Activated CD8-positive, alpha-beta memory T cell treated with anti-CD3 and anti-CD28 coated beads, Interleukin-2, amount 10 ng/mL, durations not matched to agents 7 days and 5 days (primary cell): ENCODE measurements at regions not wholly inside any gene's neighbourhood (a gene's known extent, or its start where the extent isn't known, plus 50 kb on each side); places are given as distances from the start of the nearest gene placed in this dataset.

Source experiments
- ATAC-seq: fragments of 150-1000 bp; cut with Tn5 transposase; one replicate; pipeline ENCODE4 v1.10.0; 2021; ENCODE audit warnings: moderate library complexity
- CTCF ChIA-PET: fragments of 350-600 bp; sonication (Branson Sonifier 250); formaldehyde crosslinking; loops from one replicate; lab custom pipeline; 2021; ENCODE audit warnings: antibody characterized with exemption; lab: Charles Lee
- DNase-seq: peaks from one replicate; pipeline ENCODE4 v3.0.0-alpha.2; 2020
- H3K27ac Mint-ChIP-seq: one replicate; pipeline ENCODE4 v1.8.0; 2021; ENCODE audit warnings: mild to moderate bottlenecking, mixed read lengths
- H3K27me3 Mint-ChIP-seq: one replicate; pipeline ENCODE4 v1.8.0; 2021; ENCODE audit warnings: mixed read lengths
- H3K36me3 Mint-ChIP-seq: one replicate; pipeline ENCODE4 v1.8.0; 2021; ENCODE audit warnings: mild to moderate bottlenecking, mixed read lengths
- H3K4me1 Mint-ChIP-seq: one replicate; pipeline ENCODE4 v1.8.0; 2021; ENCODE audit warnings: mixed read lengths
- H3K4me3 Mint-ChIP-seq: one replicate; pipeline ENCODE4 v1.8.0; 2021; ENCODE audit warnings: mild to moderate bottlenecking, moderate library complexity, mixed read lengths
- H3K9me3 Mint-ChIP-seq: one replicate; pipeline ENCODE4 v1.8.0; 2022; ENCODE audit warnings: low read depth, mixed read lengths

DNA sequence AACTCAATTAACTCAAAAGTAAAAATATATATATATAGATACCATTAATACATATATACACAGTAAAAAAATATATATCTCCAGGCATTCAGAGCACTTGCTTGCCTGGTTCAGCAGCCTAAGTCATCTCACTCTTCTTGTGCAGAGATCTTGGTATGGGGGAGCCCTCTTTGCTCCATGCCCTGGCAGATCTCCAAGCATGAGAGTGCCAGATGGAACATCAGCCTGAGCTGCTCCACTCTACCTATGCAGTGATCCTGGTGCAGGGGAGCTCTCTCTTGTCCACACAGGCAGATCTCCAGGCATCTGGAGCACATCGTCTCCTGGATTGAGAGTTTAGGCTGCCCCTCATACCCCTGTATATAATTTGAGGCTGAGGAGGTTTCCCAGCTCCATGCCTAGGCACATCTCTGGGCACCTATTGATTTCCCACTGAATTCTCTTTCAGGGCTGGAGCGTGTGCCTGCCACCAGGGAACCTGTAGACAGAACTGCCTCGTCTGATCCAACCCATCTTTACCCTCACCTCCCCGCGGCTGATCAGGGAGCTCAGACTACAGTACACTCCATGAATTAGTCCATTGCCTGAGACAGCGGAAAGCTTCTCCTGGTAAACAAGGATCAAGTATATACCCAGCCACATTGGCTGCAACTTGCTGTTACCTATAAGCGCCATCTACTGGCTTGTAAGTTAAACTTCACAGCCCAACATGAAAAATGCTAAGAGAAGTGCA lies 342.4 kb upstream of the GRIA1 start:
- H3K27me3 Mint-ChIP-seq = no peaks in the 10 kb centered on the region
- H3K9me3 Mint-ChIP-seq = peaks cover 4% of the 10 kb centered on the region
- DNase-seq (no peak), ATAC-seq (no peak)
- CTCF ChIA-PET = interaction anchor here (1.0 kb wide), 1 partner anchor 9 kb away, joined by 4 read pairs; no protein-coding TSS in a partner anchor
- no peak overlapping the region for H3K4me3 Mint-ChIP-seq
- no peaks in the 10 kb centered on the region for H3K36me3 Mint-ChIP-seq
- H3K4me1 Mint-ChIP-seq = no peaks in the 10 kb centered on the region
- H3K27ac Mint-ChIP-seq = no peak overlapping the region

DNA sequence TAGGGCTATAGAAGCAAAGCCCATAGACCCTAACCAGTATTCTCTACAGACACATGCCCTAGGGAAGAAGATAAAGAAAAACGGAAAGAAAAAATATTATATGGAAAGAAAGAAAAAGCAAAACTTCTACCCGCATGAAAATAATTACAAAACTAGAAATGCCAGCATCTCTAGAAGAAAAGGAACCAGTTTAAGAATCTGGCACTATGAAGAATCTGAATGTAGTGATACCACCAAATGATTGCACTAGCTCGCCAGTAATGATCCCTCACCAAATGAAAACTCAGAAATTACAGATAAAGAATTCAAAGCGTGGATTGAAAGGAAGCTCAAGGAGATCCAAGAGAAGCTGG lies 341.9 kb upstream of the GRIA1 start:
- peaks cover 4% of the 10 kb centered on the region for H3K9me3 Mint-ChIP-seq
- DNase-seq (no peak), ATAC-seq (no peak)
- CTCF ChIA-PET = interaction anchor here (1.0 kb wide), 1 partner anchor 10 kb away, joined by 4 read pairs; no protein-coding TSS in a partner anchor
- H3K36me3 Mint-ChIP-seq = no peaks in the 10 kb centered on the region
- no peak overlapping the region for H3K27ac Mint-ChIP-seq
- H3K4me1 Mint-ChIP-seq = no peaks in the 10 kb centered on the region
- no peaks in the 10 kb centered on the region for H3K27me3 Mint-ChIP-seq
- H3K4me3 Mint-ChIP-seq = no peak overlapping the region

DNA sequence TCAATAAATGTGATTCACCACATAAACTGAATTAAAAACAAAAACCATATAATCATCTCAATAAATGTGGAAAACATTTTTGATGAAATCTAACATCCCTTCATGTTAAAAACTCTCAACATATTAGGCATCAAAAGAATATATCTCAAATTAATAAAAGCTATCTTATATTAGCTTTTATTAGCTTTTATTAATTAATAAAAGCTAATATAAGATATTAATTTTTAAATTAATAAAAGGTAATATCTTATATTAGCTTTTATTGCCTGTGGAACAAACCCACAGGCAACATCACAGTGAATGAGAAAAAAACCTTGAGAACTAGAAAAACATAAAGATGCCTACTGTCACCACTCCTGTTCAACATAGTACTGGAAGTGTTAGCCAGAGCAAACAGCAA lies 338.9 kb upstream of the GRIA1 start:
- ATAC-seq (no peak), DNase-seq (no peak)
- no peaks in the 10 kb centered on the region for H3K4me1 Mint-ChIP-seq
- H3K27ac Mint-ChIP-seq = no peak overlapping the region
- no peaks in the 10 kb centered on the region for H3K36me3 Mint-ChIP-seq
- CTCF ChIA-PET = no interaction called here
- no peaks in the 10 kb centered on the region for H3K27me3 Mint-ChIP-seq
- H3K9me3 Mint-ChIP-seq = peaks cover 2% of the 10 kb centered on the region
- H3K4me3 Mint-ChIP-seq = no peak overlapping the region

DNA sequence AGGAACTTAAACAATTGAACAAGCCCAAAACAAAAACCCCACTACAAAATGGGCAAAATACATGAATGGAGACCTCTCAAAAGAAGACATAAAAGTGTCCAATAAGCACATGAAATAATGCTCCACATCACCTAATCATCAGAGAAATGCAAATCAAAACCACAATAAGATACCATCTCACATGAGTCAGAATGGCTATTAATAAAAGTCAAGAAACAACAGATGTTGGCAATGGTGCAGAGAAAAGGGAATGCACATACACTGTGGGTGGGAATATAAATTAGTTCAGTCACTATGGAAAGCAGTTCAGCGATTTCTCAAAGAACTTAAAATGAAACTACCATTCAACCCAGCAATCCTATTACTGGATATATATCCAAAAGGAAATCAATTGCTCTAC lies 337.4 kb upstream of the GRIA1 start:
- no peaks in the 10 kb centered on the region for H3K9me3 Mint-ChIP-seq
- no peaks in the 10 kb centered on the region for H3K27me3 Mint-ChIP-seq
- CTCF ChIA-PET = no interaction called here

DNA sequence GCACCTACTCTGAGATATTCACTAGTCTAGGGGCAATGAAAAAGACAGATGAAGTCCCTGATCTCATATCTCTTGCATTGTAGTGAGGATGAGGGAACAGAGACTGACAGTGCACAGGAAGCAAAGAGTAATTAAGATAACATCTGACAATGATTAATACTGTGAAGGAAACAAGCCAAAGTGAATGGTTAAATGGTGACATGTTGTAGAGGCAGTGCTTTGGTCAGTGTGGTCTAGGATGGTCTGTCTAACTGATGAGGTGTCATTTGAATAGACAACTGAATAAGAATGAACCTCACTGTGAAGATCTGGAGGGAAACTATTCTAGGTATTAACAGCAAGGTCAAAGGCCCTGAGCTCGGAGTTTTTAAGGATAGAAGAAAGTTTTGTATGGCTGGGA lies 333.3 kb upstream of the GRIA1 start:
- no peak for ATAC-seq
- CTCF ChIA-PET = no interaction called here
- DNase-seq = no peak

More for the DNA sequence above, 337.4 kb upstream of the GRIA1 start:
- no peak overlapping the region for H3K4me3 Mint-ChIP-seq
- no peak overlapping the region for H3K27ac Mint-ChIP-seq
- DNase-seq = no peak
- no peaks in the 10 kb centered on the region for H3K36me3 Mint-ChIP-seq
- no peak for ATAC-seq
- H3K4me1 Mint-ChIP-seq = no peaks in the 10 kb centered on the region

DNA sequence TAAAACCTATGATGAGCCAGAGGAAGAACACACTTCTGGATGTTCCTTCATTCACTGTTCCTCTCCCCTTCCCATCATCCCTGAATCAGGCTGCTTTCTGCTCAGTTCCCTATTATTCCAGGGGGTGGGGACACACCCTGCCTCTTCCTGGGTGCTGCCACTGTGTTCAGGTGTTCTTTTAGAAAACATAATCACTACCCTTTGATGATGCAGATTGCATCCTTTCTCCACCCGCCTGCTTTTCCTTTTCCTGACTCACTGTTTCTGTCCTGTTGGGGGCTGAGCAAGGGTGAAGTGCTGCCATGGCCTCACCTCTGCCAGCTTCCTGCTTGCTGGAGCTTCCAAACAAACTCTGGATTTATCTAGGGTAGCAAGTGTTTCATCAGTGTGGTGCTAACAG lies 331.9 kb upstream of the GRIA1 start:
- ATAC-seq = no peak
- DNase-seq = no peak
- CTCF ChIA-PET = no interaction called here
- no peaks in the 10 kb centered on the region for H3K4me1 Mint-ChIP-seq
- no peak overlapping the region for H3K27ac Mint-ChIP-seq
- no peaks in the 10 kb centered on the region for H3K27me3 Mint-ChIP-seq
- H3K9me3 Mint-ChIP-seq = no peaks in the 10 kb centered on the region
- H3K4me3 Mint-ChIP-seq = no peak overlapping the region
- no peaks in the 10 kb centered on the region for H3K36me3 Mint-ChIP-seq

More for the DNA sequence above, 333.3 kb upstream of the GRIA1 start:
- no peaks in the 10 kb centered on the region for H3K36me3 Mint-ChIP-seq
- H3K27ac Mint-ChIP-seq = no peak overlapping the region
- no peaks in the 10 kb centered on the region for H3K4me1 Mint-ChIP-seq
- no peaks in the 10 kb centered on the region for H3K27me3 Mint-ChIP-seq
- no peak overlapping the region for H3K4me3 Mint-ChIP-seq
- H3K9me3 Mint-ChIP-seq = no peaks in the 10 kb centered on the region

DNA sequence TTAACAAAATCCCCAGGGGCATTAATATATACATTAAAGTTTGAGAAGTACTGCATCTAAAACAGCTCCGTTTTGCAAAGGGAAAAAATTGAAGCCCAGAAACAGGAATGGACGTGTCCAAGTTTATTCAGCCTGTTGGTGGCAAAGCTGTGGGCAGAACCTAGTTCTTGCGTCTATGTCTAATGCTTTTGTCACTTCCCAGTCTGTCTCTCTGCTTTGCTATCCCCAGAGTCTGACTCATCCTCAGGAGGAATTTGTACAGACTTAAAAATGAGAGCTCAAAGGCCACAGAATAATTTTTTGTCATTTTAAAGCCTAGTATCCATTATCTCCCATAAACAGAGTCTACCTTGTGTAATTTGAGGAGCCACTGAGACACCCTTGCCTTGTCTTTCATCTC lies 330.9 kb upstream of the GRIA1 start:
- H3K4me3 Mint-ChIP-seq = no peak overlapping the region
- no peaks in the 10 kb centered on the region for H3K36me3 Mint-ChIP-seq
- no peak overlapping the region for H3K27ac Mint-ChIP-seq
- no peak for ATAC-seq
- DNase-seq = no peak
- CTCF ChIA-PET = no interaction called here
- H3K27me3 Mint-ChIP-seq = no peaks in the 10 kb centered on the region
- H3K9me3 Mint-ChIP-seq = peaks cover 2% of the 10 kb centered on the region
- no peaks in the 10 kb centered on the region for H3K4me1 Mint-ChIP-seq

DNA sequence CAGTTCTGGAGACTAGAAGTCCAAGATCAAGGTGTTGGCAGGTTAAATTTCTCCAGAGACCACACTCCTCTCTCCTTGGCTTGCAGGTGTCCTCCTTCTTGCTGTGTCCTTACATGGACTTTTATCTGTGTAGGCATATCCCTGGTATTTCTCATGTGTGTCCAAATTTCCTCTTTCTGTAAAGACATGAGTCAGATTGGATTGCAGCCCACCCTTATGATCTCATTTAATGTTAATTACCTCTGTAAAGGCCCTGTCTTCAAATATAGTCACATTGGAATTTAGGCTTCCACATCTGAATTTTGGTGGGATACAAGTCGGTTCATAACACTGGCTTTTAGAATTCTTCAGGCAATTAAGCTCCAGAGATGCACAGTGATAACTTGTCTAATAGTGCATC lies 322.2 kb upstream of the GRIA1 start:
- Mint-ChIP-seq H3K9me3 (peaks cover 2% of the 10 kb centered on the region), H3K27me3 (no peaks in the 10 kb centered on the region), H3K27ac (no peak overlapping the region), H3K4me1 (no peaks in the 10 kb centered on the region), H3K36me3 (no peaks in the 10 kb centered on the region), H3K4me3 (no peak overlapping the region)
- no peak for ATAC-seq
- CTCF ChIA-PET = no interaction called here
- DNase-seq = no peak

DNA sequence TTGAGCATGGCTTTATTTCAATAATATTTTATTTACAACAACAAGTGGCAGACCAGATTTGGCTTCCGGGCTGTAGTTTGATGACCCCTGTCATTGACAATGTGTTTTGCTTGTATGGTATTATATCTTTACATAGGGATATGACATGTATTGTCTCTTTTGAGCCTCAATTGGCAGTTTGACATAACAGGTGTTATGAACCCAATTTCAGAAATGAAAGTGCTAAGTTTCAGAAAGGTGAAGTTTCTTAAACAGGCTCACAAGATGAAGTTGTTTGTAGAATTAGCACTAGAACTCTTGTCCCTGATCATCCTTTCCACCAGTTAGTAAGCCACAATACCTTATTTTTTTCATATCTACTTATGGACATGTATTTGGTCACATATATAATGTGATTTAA lies 303.0 kb upstream of the GRIA1 start:
- CTCF ChIA-PET = no interaction called here
- DNase-seq (no peak), ATAC-seq (no peak)
- H3K9me3 Mint-ChIP-seq = peaks cover 3% of the 10 kb centered on the region
- H3K4me1 Mint-ChIP-seq = no peaks in the 10 kb centered on the region
- no peak overlapping the region for H3K27ac Mint-ChIP-seq
- H3K27me3 Mint-ChIP-seq = no peaks in the 10 kb centered on the region
- no peaks in the 10 kb centered on the region for H3K36me3 Mint-ChIP-seq
- H3K4me3 Mint-ChIP-seq = no peak overlapping the region

DNA sequence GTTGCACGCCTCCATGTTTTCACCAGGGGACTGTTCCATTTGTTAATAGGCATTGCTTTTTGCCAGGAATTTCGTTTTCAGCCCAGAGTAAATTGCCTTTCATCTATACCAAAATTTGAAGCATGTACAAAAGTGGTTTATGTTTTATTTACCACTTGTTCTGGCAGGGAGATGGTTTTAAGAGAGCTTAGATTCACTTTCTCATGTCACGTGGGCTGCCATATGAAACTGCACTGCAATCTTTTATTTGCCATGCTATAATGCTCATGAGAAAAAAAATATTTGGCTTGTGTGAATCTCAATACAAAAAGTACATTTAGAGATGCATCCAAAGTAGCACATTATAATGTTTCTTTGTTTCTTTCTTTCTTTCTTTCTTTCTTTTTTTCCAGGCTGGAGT lies 284.1 kb upstream of the GRIA1 start:
- H3K36me3 Mint-ChIP-seq = no peaks in the 10 kb centered on the region

DNA sequence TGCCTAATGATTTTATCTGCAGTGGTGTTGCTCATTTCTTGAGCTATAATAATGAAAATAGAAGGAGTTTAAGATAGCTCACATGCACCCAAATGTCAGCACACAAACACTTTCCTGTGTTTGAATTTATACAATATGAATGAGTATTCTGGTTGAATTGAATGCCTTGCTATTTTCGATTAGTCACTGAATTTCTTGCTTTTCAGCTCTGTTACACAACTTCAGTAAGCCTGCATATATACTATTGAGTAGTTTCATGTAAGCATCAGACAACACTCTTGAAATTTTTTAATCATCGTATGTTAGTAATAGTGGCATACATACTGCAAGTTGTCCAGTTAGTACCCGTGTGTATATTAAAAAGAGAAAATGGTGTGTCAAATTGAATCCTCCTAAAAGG lies 281.5 kb upstream of the GRIA1 start:
- peaks cover 4% of the 10 kb centered on the region for H3K9me3 Mint-ChIP-seq
- no peak for DNase-seq
- no peaks in the 10 kb centered on the region for H3K27me3 Mint-ChIP-seq
- H3K36me3 Mint-ChIP-seq = no peaks in the 10 kb centered on the region
- H3K27ac Mint-ChIP-seq = no peak overlapping the region
- CTCF ChIA-PET = interaction anchor here (1.3 kb wide), 1 partner anchor 12 kb away, joined by 4 read pairs; no protein-coding TSS in a partner anchor
- no peak overlapping the region for H3K4me3 Mint-ChIP-seq
- no peak for ATAC-seq
- H3K4me1 Mint-ChIP-seq = no peaks in the 10 kb centered on the region

More for the DNA sequence above, 284.1 kb upstream of the GRIA1 start:
- no peak overlapping the region for H3K4me3 Mint-ChIP-seq
- ATAC-seq (no peak), DNase-seq (no peak)
- no peaks in the 10 kb centered on the region for H3K4me1 Mint-ChIP-seq
- no peak overlapping the region for H3K27ac Mint-ChIP-seq
- peaks cover 3% of the 10 kb centered on the region for H3K9me3 Mint-ChIP-seq
- CTCF ChIA-PET = no interaction called here
- H3K27me3 Mint-ChIP-seq = no peaks in the 10 kb centered on the region

DNA sequence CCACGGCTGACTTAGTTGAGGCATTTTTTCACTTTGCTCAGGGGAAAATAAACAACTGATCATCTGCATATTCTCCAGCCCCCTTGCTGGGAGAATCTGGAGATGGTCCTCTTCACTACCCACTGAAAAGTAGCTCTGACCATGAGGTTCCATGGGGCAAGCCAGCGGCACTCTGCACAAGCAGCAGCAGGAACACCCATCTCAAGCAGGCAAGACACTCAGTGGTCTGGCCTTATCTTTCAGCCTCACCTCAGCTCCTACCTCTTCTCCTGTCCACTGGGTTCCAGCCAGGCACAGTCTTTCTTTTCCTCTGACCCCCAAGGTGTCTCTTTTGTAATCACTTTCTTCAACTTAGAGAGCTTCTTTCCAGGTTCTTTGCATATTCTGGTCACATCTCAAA lies 280.8 kb upstream of the GRIA1 start:
- DNase-seq (no peak), ATAC-seq (no peak)
- Mint-ChIP-seq H3K36me3 (no peaks in the 10 kb centered on the region), H3K4me3 (no peak overlapping the region), H3K27me3 (no peaks in the 10 kb centered on the region), H3K27ac (no peak overlapping the region), H3K9me3 (peaks cover 6% of the 10 kb centered on the region), H3K4me1 (no peaks in the 10 kb centered on the region)
- CTCF ChIA-PET = no interaction called here

DNA sequence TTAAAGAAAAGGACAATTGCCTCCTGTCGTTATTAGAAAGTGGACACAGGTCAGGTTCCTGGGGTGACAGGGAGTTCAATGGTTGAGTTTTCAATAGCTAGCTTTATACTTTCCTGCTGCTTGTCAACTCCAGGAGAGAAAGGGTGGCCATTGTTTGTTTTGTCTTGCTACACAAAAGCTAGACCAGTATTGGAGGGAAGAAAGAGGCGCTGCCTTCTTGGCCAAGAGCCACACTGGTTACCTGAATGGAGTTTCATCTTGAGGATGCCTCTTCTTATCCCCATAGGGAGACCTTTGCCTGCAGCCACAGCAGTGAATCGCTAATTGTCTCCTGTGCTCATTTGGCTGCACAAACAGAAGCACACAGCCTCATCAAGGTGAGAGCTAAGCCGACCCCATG lies 279.4 kb upstream of the GRIA1 start:
- CTCF ChIA-PET = no interaction called here
- Mint-ChIP-seq H3K27ac (no peak overlapping the region), H3K36me3 (no peaks in the 10 kb centered on the region), H3K4me3 (no peak overlapping the region), H3K27me3 (no peaks in the 10 kb centered on the region), H3K4me1 (no peaks in the 10 kb centered on the region), H3K9me3 (peaks cover 5% of the 10 kb centered on the region)
- ATAC-seq (no peak), DNase-seq (no peak)

DNA sequence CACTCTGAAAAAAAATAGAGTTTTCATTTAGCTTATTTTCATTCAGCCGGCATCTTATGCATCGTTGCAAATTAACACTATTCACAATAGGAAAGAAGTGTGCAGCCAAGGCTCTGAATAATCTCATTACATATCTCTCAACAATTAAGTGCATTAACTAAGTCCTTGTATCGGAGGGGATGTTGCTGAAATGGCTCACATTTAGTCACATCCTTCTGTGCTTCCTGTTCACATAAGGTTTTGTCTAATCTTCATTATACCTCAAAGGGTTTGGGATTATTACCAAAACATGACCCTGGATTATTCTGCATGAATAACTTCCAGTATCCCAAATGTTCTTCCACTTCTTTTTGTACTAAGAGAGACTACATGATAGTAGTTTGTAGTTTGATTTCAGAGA lies 278.0 kb upstream of the GRIA1 start:
- no peaks in the 10 kb centered on the region for H3K36me3 Mint-ChIP-seq
- H3K4me3 Mint-ChIP-seq = no peak overlapping the region
- H3K4me1 Mint-ChIP-seq = no peaks in the 10 kb centered on the region
- DNase-seq (no peak), ATAC-seq (no peak)
- CTCF ChIA-PET = no interaction called here
- no peak overlapping the region for H3K27ac Mint-ChIP-seq
- no peaks in the 10 kb centered on the region for H3K27me3 Mint-ChIP-seq
- H3K9me3 Mint-ChIP-seq = peaks cover 7% of the 10 kb centered on the region
